Esophagus squamous epithelium (tissue), 5 donors: ENCODE measurements at regions not wholly inside any gene's neighbourhood (a gene's known extent, or its start where the extent isn't known, plus 50 kb on each side); places are given as distances from the start of the nearest gene placed in this dataset.

Experiments
- DNase-seq: peaks from one replicate; lab custom pipeline; 2025; lab: John Stamatoyannopoulos, UW
- H3K27ac ChIP-seq, 4 donors: fragments of 200-600 bp; sonication (generic); one replicate each; pipeline ENCODE4 v1.5.1; 2016 to 2019; ENCODE audit warnings: mild to moderate bottlenecking in 1 of 4
- H3K27me3 ChIP-seq, 4 donors: fragments of 200-600 bp; sonication (generic); 1 replicate in 3 of 4; 2 replicates in 1 of 4; pipeline versions ENCODE4 v1.5.1 to v1.6.0; 2017 to 2021; ENCODE audit warnings: antibody characterized with exemption in 1 of 4
- H3K36me3 ChIP-seq, 3 donors: fragments of 200-600 bp; sonication (generic); one replicate each; pipeline ENCODE4 v1.5.1; 2016 to 2019
- H3K4me1 ChIP-seq, 3 donors: fragments of 200-600 bp; sonication (generic); one replicate each; pipeline ENCODE4 v1.5.1; 2017 to 2019
- H3K4me3 ChIP-seq, 4 donors: fragments of 200-600 bp; sonication (generic); 1 replicate in 3 of 4; 2 replicates in 1 of 4; pipeline ENCODE4 v1.5.1; 2016 to 2019; ENCODE audit warnings: mild to moderate bottlenecking in 2 of 4, moderate library complexity in 1 of 4
- H3K9me3 ChIP-seq, 3 donors: fragments of 200-600 bp; sonication (generic); one replicate each; pipeline ENCODE4 v1.5.1; 2016 to 2019
- POLR2A ChIP-seq, 4 donors: fragments of 450-650 bp; IDR thresholded peaks; one replicate each; pipeline ENCODE4 v1.6.1; 2017; ENCODE audit warnings: antibody characterized with exemption in 4 of 4, mild to moderate bottlenecking in 4 of 4, moderate library complexity in 3 of 4
- WGBS, 2 donors: methylation state at CpG; one replicate each; pipeline ENCODE4 v1.1.5; 2018; 5-methylcytosine and 5-hydroxymethylcytosine counted together
- intact Hi-C: fragments of 100-400 bp; cut with DNase I; formaldehyde crosslinking; loops from one replicate; pipeline ENCODE4 v1.15.0; 2022
- TF ChIP-seq, protein P1 (sequence below), 6 experiments: fragments of 450-650 bp in 4 of 6; fragments of 200-600 bp in 2 of 6; sonication (generic) in 2 of 6; IDR thresholded peaks; one replicate each; pipeline ENCODE4 v1.5.1; 2016 to 2019; ENCODE audit warnings: antibody characterized with exemption in 6 of 6, mild to moderate bottlenecking in 4 of 6, moderate library complexity in 4 of 6
- donor health status: DM: yes; HTN: yes; CAD: no.

DNA sequence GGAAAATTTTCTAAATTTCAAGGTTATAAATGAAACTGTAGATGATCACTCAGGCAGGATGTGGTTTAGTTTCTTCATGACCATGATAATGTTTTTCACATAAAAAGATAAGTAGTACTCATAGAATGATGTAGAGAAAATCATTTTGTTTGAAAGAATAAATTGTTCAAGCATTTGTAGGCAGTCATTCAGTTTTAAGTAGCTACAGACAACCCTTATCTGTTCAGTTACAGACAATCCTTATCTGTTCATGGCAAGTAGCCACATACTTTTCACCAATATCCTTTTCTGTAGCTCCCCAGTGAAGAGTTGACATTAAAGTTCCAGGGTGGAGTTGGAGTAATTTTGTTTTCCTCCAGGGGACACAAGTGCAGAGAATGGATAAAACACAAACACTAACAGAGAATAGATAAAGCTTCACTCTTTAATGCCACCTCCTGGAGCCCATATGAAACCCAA, 278.1 kb upstream of the TNC start:
- Histone ChIP-seq H3K4me3 (no peak overlapping the region), H3K4me1 (no peaks in the 10 kb centered on the region), H3K36me3 (no peaks in the 10 kb centered on the region), H3K9me3 (no peaks in the 10 kb centered on the region), H3K27ac (no peak overlapping the region), H3K27me3 (no peaks in the 10 kb centered on the region)
- TF ChIP-seq, protein P1, sequence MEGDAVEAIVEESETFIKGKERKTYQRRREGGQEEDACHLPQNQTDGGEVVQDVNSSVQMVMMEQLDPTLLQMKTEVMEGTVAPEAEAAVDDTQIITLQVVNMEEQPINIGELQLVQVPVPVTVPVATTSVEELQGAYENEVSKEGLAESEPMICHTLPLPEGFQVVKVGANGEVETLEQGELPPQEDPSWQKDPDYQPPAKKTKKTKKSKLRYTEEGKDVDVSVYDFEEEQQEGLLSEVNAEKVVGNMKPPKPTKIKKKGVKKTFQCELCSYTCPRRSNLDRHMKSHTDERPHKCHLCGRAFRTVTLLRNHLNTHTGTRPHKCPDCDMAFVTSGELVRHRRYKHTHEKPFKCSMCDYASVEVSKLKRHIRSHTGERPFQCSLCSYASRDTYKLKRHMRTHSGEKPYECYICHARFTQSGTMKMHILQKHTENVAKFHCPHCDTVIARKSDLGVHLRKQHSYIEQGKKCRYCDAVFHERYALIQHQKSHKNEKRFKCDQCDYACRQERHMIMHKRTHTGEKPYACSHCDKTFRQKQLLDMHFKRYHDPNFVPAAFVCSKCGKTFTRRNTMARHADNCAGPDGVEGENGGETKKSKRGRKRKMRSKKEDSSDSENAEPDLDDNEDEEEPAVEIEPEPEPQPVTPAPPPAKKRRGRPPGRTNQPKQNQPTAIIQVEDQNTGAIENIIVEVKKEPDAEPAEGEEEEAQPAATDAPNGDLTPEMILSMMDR (IDR thresholded peaks at IDR 0.05), result no peak
- no peak for TF ChIP-seq POLR2A (IDR thresholded peaks at IDR 0.05)
- DNase-seq, result no peak
- intact Hi-C loops, result no loop called here

DNA sequence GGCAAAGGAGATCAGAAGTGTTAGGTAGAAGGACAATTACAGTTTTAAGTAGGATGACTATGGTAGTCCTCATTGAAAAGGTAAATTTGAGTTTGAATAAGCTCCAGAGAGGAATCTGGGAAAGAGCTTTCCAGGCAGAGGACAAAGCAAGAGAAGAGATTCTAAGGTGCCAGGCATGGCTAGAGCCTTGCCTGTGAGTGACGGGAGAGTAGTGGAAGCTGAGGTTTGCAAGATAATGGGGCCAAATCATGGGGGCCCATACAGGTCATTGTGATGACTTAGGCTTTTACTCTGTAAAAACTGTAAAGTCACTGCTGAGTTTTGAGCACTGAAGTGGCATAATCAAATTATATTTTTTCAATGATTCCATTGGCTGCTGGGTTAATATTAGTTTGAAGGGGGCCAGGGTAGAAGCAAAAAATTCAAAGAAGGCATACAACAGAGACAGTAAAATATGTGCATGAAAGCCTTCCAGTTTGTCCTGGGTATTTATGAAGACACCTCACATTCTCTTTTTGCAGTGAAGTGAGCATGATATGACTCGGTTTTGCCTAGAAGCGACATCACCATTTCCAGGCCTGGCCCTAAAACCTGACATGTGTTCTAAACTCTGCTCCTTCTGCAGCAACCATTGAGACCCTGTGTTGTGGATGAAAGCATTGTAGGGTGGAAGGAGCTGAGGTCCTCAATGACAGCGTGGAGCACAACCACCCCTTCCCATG, 279.8 kb upstream of the TNC start:
- Histone ChIP-seq H3K9me3 (no peaks in the 10 kb centered on the region), H3K4me1 (no peaks in the 10 kb centered on the region), H3K4me3 (no peak overlapping the region), H3K27ac (no peak overlapping the region), H3K36me3 (no peaks in the 10 kb centered on the region), H3K27me3 (no peaks in the 10 kb centered on the region)
- DNase-seq, result no peak
- intact Hi-C loops, result no loop called here
- TF ChIP-seq POLR2A (IDR thresholded peaks at IDR 0.05), result no peak
- TF ChIP-seq, protein P1 (IDR thresholded peaks at IDR 0.05), result no peak
- WGBS, 2 donors, result 84 to 92% methylated on average over 4 of the region's 4 CpGs

DNA sequence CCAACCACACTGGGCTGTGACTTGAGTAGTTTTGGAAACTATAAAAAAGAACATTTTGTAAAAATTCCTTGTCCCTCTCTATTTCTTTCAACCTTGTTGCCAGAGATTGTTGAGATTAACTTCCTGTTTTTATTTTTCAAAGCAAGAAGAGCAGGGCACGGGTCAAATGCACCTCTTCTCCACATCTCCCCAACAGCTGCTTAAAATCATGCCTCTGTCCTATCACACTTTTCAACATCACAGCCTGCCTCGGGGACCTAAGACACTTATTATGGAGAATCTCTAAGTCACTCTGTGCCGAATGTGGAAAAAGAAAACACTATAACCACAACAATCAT, 280.3 kb upstream of the TNC start:
- DNase-seq, result no peak
- H3K4me3 ChIP-seq, result no peak overlapping the region
- no peaks in the 10 kb centered on the region for H3K27me3 ChIP-seq
- intact Hi-C loops, result no loop called here
- WGBS, 2 donors, result 72 to 77% methylated on average over 3 of the region's 3 CpGs
- H3K36me3 ChIP-seq, result no peaks in the 10 kb centered on the region
- H3K27ac ChIP-seq, result no peak overlapping the region
- H3K9me3 ChIP-seq, result no peaks in the 10 kb centered on the region
- TF ChIP-seq POLR2A (IDR thresholded peaks at IDR 0.05), result no peak
- TF ChIP-seq, protein P1 (IDR thresholded peaks at IDR 0.05), result no peak
- H3K4me1 ChIP-seq, result no peaks in the 10 kb centered on the region

DNA sequence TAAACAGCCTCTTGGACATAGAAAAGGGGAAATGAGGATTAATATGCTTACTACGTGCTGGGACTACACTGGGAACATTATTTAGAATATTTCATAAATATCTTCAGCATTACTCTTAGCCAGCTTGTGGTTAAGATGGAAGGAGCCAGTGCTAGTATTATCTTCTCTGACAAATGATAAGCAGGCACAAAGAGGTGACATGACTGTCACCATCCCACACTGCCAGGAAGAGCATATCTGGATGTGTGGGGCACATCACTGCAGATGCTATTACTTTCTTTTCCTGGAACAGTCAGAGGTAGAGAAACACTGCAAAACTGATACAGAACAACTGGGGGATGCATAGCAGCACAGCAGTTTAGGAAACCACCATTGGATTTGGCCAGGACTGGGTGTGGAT, 281.0 kb upstream of the TNC start:
- intact Hi-C loops, result no loop called here
- Histone ChIP-seq H3K4me1 (no peaks in the 10 kb centered on the region), H3K27me3 (no peaks in the 10 kb centered on the region), H3K9me3 (no peaks in the 10 kb centered on the region), H3K27ac (no peak overlapping the region), H3K4me3 (no peak overlapping the region), H3K36me3 (no peaks in the 10 kb centered on the region)
- no peak for DNase-seq
- TF ChIP-seq, protein P1 (IDR thresholded peaks at IDR 0.05), result no peak
- TF ChIP-seq POLR2A (IDR thresholded peaks at IDR 0.05), result no peak
- WGBS, 2 donors, result 67 to 81% methylated on average over 1 of the region's 1 CpG

DNA sequence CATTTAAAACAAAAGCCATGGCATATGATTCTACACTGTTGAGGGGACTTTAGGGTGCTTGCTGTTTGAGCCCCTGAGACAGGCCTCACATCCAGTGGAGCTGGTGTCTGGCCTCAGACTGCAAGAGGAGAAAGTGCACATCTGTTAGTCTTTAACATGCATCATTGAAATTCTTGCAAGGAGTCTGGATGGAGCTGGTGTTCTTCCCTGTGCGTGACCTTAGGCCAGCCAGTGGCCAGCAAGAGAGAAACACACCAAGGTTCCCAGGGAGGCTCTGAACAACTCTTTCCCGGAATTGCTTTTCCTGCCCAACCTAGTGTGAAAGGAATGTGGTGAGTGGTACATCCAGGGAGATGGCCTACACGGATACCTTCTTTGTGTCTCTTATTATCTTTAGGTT, 282.8 kb upstream of the TNC start:
- H3K4me3 ChIP-seq, result no peak overlapping the region
- DNase-seq, result no peak
- H3K4me1 ChIP-seq, result no peaks in the 10 kb centered on the region
- intact Hi-C loops, result no loop called here
- no peaks in the 10 kb centered on the region for H3K36me3 ChIP-seq
- H3K27me3 ChIP-seq, result no peaks in the 10 kb centered on the region
- TF ChIP-seq POLR2A (IDR thresholded peaks at IDR 0.05), result no peak
- TF ChIP-seq, protein P1 (IDR thresholded peaks at IDR 0.05), result no peak
- H3K9me3 ChIP-seq, result no peaks in the 10 kb centered on the region
- no peak overlapping the region for H3K27ac ChIP-seq
- 67 to 84% methylated on average over 3 of the region's 3 CpGs for WGBS, 2 donors
